ENCODE measurements at regions not wholly inside any gene's neighbourhood (a gene's known extent, or its start where the extent isn't known, plus 50 kb on each side); places are given as distances from the start of the nearest gene placed in this dataset.

DNA sequence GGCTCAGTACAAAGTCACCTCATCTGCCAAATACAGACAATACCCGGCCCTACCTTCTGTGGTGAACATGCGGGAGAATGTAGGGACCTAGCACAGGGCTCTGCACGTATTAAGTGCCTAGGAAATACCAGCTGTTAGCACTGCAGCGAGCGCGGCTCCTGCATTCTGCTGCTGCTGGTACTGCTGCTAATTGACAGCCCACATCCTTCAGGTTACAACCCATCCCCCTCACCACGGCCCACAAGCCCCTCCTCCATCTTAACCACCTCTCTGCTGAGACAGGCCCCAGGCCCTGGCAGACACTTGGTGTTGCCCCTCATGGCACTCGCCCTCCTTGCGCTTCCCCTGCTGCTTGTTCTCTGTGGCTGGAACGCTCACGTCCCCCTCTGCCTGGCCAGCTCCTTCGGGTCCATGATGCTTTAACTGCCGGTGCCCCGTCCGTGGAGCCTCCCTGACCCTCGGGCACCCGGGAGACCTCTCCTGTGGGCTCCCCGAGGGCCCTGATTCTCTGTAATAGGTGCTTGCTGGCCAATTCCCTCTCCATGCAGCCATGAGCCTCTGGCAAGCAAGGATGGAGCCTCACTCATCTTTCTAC is 53.3 kb upstream of the LOXL4 start:
- ATAC-seq = peak in 1 of 3 donors; percentile 21
- Histone ChIP-seq H3K27me3 (ENCODE audit: control insufficient read depth, insufficient read depth, low read length) (no peaks in the 10 kb centered on the region), H3K36me3 (ENCODE audit: control insufficient read depth, insufficient read depth, low read length) (no peaks in the 10 kb centered on the region), H3K27ac (ENCODE audit: low read length) (no peak overlapping the region), H3K4me3 (ENCODE audit: low read length) (no peak overlapping the region), H3K4me1 (ENCODE audit: control insufficient read depth, insufficient read depth, low read length) (peaks cover 2% of the 10 kb centered on the region), H3K9me3 (ENCODE audit: control insufficient read depth, insufficient read depth, low read length) (no peaks in the 10 kb centered on the region)
- Mint-ChIP-seq H3K4me3 (no peak overlapping the region), H3K4me1 (no peaks in the 10 kb centered on the region), H3K27me3 (ENCODE audit: low read depth in 2 of 2) (peaks cover 0 to 2% of the 10 kb centered on the region in 2 donors), H3K27ac (no peak overlapping the region), H3K36me3 (no peaks in the 10 kb centered on the region), H3K9me3 (no peaks in the 10 kb centered on the region)
- intact Hi-C loops (cut with micrococcal nuclease) = no loop called here
- TF ChIP-seq, protein P1, sequence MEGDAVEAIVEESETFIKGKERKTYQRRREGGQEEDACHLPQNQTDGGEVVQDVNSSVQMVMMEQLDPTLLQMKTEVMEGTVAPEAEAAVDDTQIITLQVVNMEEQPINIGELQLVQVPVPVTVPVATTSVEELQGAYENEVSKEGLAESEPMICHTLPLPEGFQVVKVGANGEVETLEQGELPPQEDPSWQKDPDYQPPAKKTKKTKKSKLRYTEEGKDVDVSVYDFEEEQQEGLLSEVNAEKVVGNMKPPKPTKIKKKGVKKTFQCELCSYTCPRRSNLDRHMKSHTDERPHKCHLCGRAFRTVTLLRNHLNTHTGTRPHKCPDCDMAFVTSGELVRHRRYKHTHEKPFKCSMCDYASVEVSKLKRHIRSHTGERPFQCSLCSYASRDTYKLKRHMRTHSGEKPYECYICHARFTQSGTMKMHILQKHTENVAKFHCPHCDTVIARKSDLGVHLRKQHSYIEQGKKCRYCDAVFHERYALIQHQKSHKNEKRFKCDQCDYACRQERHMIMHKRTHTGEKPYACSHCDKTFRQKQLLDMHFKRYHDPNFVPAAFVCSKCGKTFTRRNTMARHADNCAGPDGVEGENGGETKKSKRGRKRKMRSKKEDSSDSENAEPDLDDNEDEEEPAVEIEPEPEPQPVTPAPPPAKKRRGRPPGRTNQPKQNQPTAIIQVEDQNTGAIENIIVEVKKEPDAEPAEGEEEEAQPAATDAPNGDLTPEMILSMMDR (IDR thresholded peaks at IDR 0.05) = no peak
- WGBS (ENCODE audit: insufficient coverage) = 78% methylated on average over 18 of the region's 18 CpGs
- no peak for DNase-seq

DNA sequence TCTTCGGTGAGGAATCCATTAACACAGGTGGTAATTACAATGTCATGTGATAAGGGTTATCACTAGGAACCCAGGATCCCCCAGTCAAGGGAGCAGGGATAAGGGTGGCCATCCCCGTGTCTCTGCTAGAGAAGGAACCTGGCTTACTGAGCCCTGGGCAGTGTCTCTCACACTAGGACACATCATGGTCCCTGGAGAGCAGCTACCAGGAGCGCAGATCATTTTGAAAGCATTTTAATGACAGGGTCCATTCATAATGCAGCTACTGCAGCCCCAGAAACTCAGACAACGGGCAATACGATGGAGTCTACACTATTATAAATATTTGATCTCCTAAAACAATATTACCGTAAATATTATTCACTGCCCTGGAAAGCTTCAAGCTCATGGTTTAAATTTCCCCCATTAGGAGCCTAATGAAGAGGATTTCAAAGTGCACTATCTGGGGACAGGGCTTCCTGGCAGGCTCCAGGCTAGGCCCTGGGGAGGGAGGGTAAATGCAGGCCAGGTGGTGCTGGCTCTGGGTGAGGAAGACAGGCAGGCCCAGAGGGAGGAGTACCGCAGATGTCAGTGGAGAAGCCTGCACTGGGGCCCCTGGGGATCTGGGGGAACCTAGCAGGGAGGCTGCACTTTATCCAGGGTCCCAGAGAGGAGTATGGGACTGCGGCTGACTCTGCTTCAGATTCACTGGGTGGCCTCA is 52.6 kb upstream of the LOXL4 start:
- Histone ChIP-seq H3K4me1 (ENCODE audit: control insufficient read depth, insufficient read depth, low read length) (peaks cover 7% of the 10 kb centered on the region), H3K4me3 (ENCODE audit: low read length) (no peak overlapping the region), H3K9me3 (ENCODE audit: control insufficient read depth, insufficient read depth, low read length) (no peaks in the 10 kb centered on the region), H3K36me3 (ENCODE audit: control insufficient read depth, insufficient read depth, low read length) (no peaks in the 10 kb centered on the region), H3K27me3 (ENCODE audit: control insufficient read depth, insufficient read depth, low read length) (no peaks in the 10 kb centered on the region), H3K27ac (ENCODE audit: low read length) (no peak overlapping the region)
- no peaks in the 10 kb centered on the region for H3K4me1 Mint-ChIP-seq
- H3K9me3 Mint-ChIP-seq = no peaks in the 10 kb centered on the region
- peaks cover 0 to 2% of the 10 kb centered on the region in 2 donors for H3K27me3 Mint-ChIP-seq (ENCODE audit: low read depth in 2 of 2)
- DNase-seq (no peak), ATAC-seq (peak in 1 of 3 donors; percentile 8)
- H3K27ac Mint-ChIP-seq = no peak overlapping the region
- intact Hi-C loops (cut with micrococcal nuclease) = no loop called here
- 89% methylated on average over 8 of the region's 8 CpGs for WGBS (ENCODE audit: insufficient coverage)
- no peak overlapping the region for H3K4me3 Mint-ChIP-seq
- H3K36me3 Mint-ChIP-seq = no peaks in the 10 kb centered on the region
- TF ChIP-seq, protein P1 (IDR thresholded peaks at IDR 0.05) = no peak

DNA sequence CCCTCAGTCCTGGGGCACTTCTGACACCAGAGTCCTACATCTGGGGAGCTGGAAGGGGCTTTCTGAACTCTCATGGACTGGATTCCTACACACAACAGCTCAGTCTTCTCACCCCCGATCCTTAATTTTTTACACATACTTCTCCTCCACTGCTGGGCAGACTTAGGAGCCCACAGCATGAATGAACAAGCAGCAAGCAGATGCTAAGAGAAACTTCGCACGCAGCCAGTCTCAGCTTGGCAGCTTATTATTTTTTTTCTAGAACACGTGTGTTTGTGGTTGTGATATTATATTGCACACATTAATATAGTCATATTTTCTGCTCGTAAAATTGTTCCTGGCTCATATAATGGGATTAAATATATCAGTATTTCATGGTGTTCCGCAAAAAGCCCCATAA is 50.9 kb upstream of the LOXL4 start:
- 91% methylated on average over 3 of the region's 6 CpGs for WGBS (ENCODE audit: insufficient coverage)
- Histone ChIP-seq H3K4me1 (ENCODE audit: control insufficient read depth, insufficient read depth, low read length) (peaks cover 7% of the 10 kb centered on the region), H3K27ac (ENCODE audit: low read length) (no peak overlapping the region), H3K4me3 (ENCODE audit: low read length) (no peak overlapping the region), H3K9me3 (ENCODE audit: control insufficient read depth, insufficient read depth, low read length) (no peaks in the 10 kb centered on the region), H3K36me3 (ENCODE audit: control insufficient read depth, insufficient read depth, low read length) (no peaks in the 10 kb centered on the region), H3K27me3 (ENCODE audit: control insufficient read depth, insufficient read depth, low read length) (no peaks in the 10 kb centered on the region)
- Mint-ChIP-seq H3K27ac (no peak overlapping the region), H3K9me3 (no peaks in the 10 kb centered on the region), H3K4me1 (no peaks in the 10 kb centered on the region), H3K27me3 (ENCODE audit: low read depth in 2 of 2) (peaks cover 0 to 2% of the 10 kb centered on the region in 2 donors), H3K4me3 (no peak overlapping the region), H3K36me3 (no peaks in the 10 kb centered on the region)
- DNase-seq (no peak), ATAC-seq (no peak)
- TF ChIP-seq, protein P1 (IDR thresholded peaks at IDR 0.05) = no peak
- intact Hi-C loops (cut with micrococcal nuclease) = no loop called here

Data from natural killer cell (primary cell).